ENCODE measurements at regions not wholly inside any gene's neighbourhood (a gene's known extent, or its start where the extent isn't known, plus 50 kb on each side); places are given as distances from the start of the nearest gene placed in this dataset.
"Not testable (repeated sequence)": the region's sequence is repeated elsewhere in the genome, so short reads cannot be mapped to it uniquely, and the experiment has no call there.

- in situ Hi-C loops (cut with HindIII; ENCODE audit: low sequenced_read_pairs): no loop called here
- no peak for TF ChIP-seq CTCF (IDR thresholded peaks at IDR 0.05; ENCODE audit: low read depth, low read length)
- no peak for DNase-seq (ENCODE audit: low read depth, low spot score)
- H3K4me3 ChIP-seq (ENCODE audit: low read depth, low read length): no peak overlapping the region
Observed at GRCh38 chr5:87138091-87138805, 129.4 kb upstream of the RASA1 start.

GRCh38 chr5:87139795-87140194, 127.9 kb upstream of the RASA1 start:
- no peak overlapping the region for H3K4me3 ChIP-seq (ENCODE audit: low read depth, low read length)
- in situ Hi-C loops (cut with HindIII; ENCODE audit: low sequenced_read_pairs): no loop called here
- no peak for DNase-seq (ENCODE audit: low read depth, low spot score)
- no peak for TF ChIP-seq CTCF (IDR thresholded peaks at IDR 0.05; ENCODE audit: low read depth, low read length)

GRCh38 chr5:87141544-87141943, 126.1 kb upstream of the RASA1 start:
- no peak for TF ChIP-seq CTCF (IDR thresholded peaks at IDR 0.05; ENCODE audit: low read depth, low read length)
- DNase-seq (ENCODE audit: low read depth, low spot score): no peak
- in situ Hi-C loops (cut with HindIII; ENCODE audit: low sequenced_read_pairs): no loop called here
- no peak overlapping the region for H3K4me3 ChIP-seq (ENCODE audit: low read depth, low read length)

GRCh38 chr5:87145853-87146252, 121.8 kb upstream of the RASA1 start:
- in situ Hi-C loops (cut with HindIII; ENCODE audit: low sequenced_read_pairs); H3K4me3 ChIP-seq (ENCODE audit: low read depth, low read length): not testable (repeated sequence)
- peak; percentile 53 for DNase-seq (ENCODE audit: low read depth, low spot score)

GRCh38 chr5:87147441-87147840, 120.2 kb upstream of the RASA1 start:
- no peak for DNase-seq (ENCODE audit: low read depth, low spot score)
- H3K4me3 ChIP-seq (ENCODE audit: low read depth, low read length): no peak overlapping the region
- no peak for TF ChIP-seq CTCF (IDR thresholded peaks at IDR 0.05; ENCODE audit: low read depth, low read length)
- in situ Hi-C loops (cut with HindIII; ENCODE audit: low sequenced_read_pairs): no loop called here

- no peak for DNase-seq (ENCODE audit: low read depth, low spot score)
- TF ChIP-seq CTCF (IDR thresholded peaks at IDR 0.05; ENCODE audit: low read depth, low read length): no peak
- no peak overlapping the region for H3K4me3 ChIP-seq (ENCODE audit: low read depth, low read length)
- in situ Hi-C loops (cut with HindIII; ENCODE audit: low sequenced_read_pairs): no loop called here
Observed at GRCh38 chr5:87150630-87151029, 117.1 kb upstream of the RASA1 start.

GRCh38 chr5:87151547-87151946, 116.1 kb upstream of the RASA1 start:
- in situ Hi-C loops (cut with HindIII; ENCODE audit: low sequenced_read_pairs): no loop called here
- no peak for TF ChIP-seq CTCF (IDR thresholded peaks at IDR 0.05; ENCODE audit: low read depth, low read length)
- no peak overlapping the region for H3K4me3 ChIP-seq (ENCODE audit: low read depth, low read length)
- DNase-seq (ENCODE audit: low read depth, low spot score): peak; percentile 91
